Neural progenitor cell (in vitro differentiated cells): ENCODE measurements at regions not wholly inside any gene's neighbourhood (a gene's known extent, or its start where the extent isn't known, plus 50 kb on each side); places are given as distances from the start of the nearest gene placed in this dataset.

ENCODE experiments used
- EZH2 ChIP-seq: fragments of 200-600 bp; sonication (generic); IDR thresholded peaks from 2 replicates; pipeline ENCODE4 v1.6.1; 2017; ENCODE audit warnings: antibody characterized with exemption, mild to moderate bottlenecking, moderate library complexity
- EZH2phosphoT487 ChIP-seq: fragments of 200-600 bp; sonication (generic); IDR thresholded peaks from 2 replicates; pipeline ENCODE4 v1.6.1; 2017; ENCODE audit warnings: antibody characterized with exemption
- TF ChIP-seq, protein P1 (sequence below): fragments of 200-600 bp; sonication (generic); IDR thresholded peaks from 2 replicates; pipeline ENCODE4 v1.5.1; 2017; ENCODE audit warnings: antibody characterized with exemption, mild to moderate bottlenecking

DNA sequence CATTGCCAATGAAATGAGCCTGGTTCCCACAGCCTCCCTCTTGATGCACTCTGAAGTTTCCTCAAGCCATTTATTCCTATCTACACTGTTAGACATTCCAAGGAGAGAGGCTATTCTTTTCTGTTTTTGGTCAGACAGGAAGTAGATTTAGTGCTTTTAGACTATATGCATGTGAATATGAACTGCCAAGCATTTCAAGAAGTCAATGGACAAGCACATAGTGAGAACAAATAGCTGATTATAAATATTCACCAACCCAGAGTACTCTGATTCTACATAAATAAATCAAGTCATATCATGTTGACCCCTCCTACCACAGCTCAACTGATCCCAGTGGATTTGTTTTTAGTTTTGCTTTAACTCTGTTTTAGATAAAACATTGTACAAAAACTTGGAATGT lies 412.5 kb upstream of the RARB start:
- TF ChIP-seq, protein P1, sequence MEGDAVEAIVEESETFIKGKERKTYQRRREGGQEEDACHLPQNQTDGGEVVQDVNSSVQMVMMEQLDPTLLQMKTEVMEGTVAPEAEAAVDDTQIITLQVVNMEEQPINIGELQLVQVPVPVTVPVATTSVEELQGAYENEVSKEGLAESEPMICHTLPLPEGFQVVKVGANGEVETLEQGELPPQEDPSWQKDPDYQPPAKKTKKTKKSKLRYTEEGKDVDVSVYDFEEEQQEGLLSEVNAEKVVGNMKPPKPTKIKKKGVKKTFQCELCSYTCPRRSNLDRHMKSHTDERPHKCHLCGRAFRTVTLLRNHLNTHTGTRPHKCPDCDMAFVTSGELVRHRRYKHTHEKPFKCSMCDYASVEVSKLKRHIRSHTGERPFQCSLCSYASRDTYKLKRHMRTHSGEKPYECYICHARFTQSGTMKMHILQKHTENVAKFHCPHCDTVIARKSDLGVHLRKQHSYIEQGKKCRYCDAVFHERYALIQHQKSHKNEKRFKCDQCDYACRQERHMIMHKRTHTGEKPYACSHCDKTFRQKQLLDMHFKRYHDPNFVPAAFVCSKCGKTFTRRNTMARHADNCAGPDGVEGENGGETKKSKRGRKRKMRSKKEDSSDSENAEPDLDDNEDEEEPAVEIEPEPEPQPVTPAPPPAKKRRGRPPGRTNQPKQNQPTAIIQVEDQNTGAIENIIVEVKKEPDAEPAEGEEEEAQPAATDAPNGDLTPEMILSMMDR, result no peak
- TF ChIP-seq EZH2, result no peak
- no peak for TF ChIP-seq EZH2phosphoT487
